ENCODE measurements at regions not wholly inside any gene's neighbourhood (a gene's known extent, or its start where the extent isn't known, plus 50 kb on each side); places are given as distances from the start of the nearest gene placed in this dataset.
"Not testable (repeated sequence)": the region's sequence is repeated elsewhere in the genome, so short reads cannot be mapped to it uniquely, and the experiment has no call there.

GRCh38 chr17:5930555-5930954 is 139.6 kb upstream of the WSCD1 start:
- not testable (repeated sequence) for TF ChIP-seq CTCF, EZH2 (IDR thresholded peaks at IDR 0.05)
